Adrenal gland (tissue), 9 donors: ENCODE measurements at regions not wholly inside any gene's neighbourhood (a gene's known extent, or its start where the extent isn't known, plus 50 kb on each side); places are given as distances from the start of the nearest gene placed in this dataset.
"Not testable (repeated sequence)": the region's sequence is repeated elsewhere in the genome, so short reads cannot be mapped to it uniquely, and the experiment has no call there.

Experiments
- DNase-seq, 7 donors: peaks; one replicate each; pipeline ENCODE4 v3.0.0-alpha.2; 2019 to 2020
- H3K27ac ChIP-seq, 5 donors: fragments of 200-600 bp; sonication (generic) in 4 of 5; 1 replicate in 3 of 5; 2 replicates in 2 of 5; pipeline versions ENCODE4 v1.5.1 to v1.8.0; 2016 to 2020; ENCODE audit warnings: mild to moderate bottlenecking in 1 of 5
- H3K27me3 ChIP-seq: fragments of 200-600 bp; 2 replicates; pipeline ENCODE4 v1.8.0; 2021
- H3K36me3 ChIP-seq, 2 donors: fragments of 200-600 bp; replicated peaks in 1 of 2; 1 replicate in 1 of 2; 2 replicates in 1 of 2; pipeline versions ENCODE4 v1.5.1 to v1.8.0; 2018 to 2022
- H3K4me1 ChIP-seq, 2 donors: fragments of 200-600 bp; replicated peaks in 1 of 2; 1 replicate in 1 of 2; 2 replicates in 1 of 2; pipeline versions ENCODE4 v1.5.1 to v1.8.0; 2018 to 2021
- H3K4me3 ChIP-seq, 4 donors: fragments of 200-600 bp; sonication (generic) in 3 of 4; one replicate each; pipeline ENCODE4 v1.5.1; 2016 to 2018
- H3K9me3 ChIP-seq, 3 donors: fragments of 200-600 bp; sonication (generic) in 1 of 3; replicated peaks in 1 of 3; 1 replicate in 2 of 3; 2 replicates in 1 of 3; pipeline versions ENCODE4 v1.5.1 to v1.8.0; 2016 to 2021
- CTCF ChIP-seq, 6 experiments: fragments of 450-650 bp in 4 of 6; fragments of 200-600 bp in 2 of 6; sonication (generic) in 1 of 6; IDR thresholded peaks; 1 replicate in 5 of 6; 2 replicates in 1 of 6; pipeline versions ENCODE4 v1.5.1 to v1.8.0; 2016 to 2021; ENCODE audit warnings: antibody characterized with exemption in 6 of 6, mild to moderate bottlenecking in 2 of 6, moderate library complexity in 1 of 6
- POLR2A ChIP-seq, 2 donors: fragments of 450-650 bp; IDR thresholded peaks; one replicate each; pipeline ENCODE4 v1.6.1; 2017; ENCODE audit warnings: antibody characterized with exemption in 2 of 2, mild to moderate bottlenecking in 2 of 2, moderate library complexity in 1 of 2
- WGBS, 4 donors: extraction: QIAGEN DNeasy Blood & Tissue Kit in 2 of 4; methylation state at CpG; one replicate each; pipeline versions ENCODE4 v1.1.5 to v1.1.7; 2013 to 2017; 5-methylcytosine and 5-hydroxymethylcytosine counted together
- intact Hi-C, 2 donors: fragments of 100-400 bp; cut with DNase I; formaldehyde crosslinking; loops; one replicate each; pipeline versions ENCODE4 v1.14.1 to v1.15.0; 2022 to 2023
- donor health status: healthy with polysubstance abuse.
- donor health status: Bipolar disorder and iron deficiency.
- donor health status: DM: yes; HTN: yes; CAD: no.
- donor health status: DM: no; HTN: no; CAD: no.
- donor health status: DM: no; HTN: no; CAD: no.

- H3K4me3 ChIP-seq, result no peak overlapping the region
- no peak for TF ChIP-seq CTCF (IDR thresholded peaks at IDR 0.05)
- H3K4me1 ChIP-seq, result no peaks in the 10 kb centered on the region
- H3K36me3 ChIP-seq, result no peaks in the 10 kb centered on the region
- 22 to 50% (median 40%) methylated on average over 3 of the region's 3 CpGs for WGBS, 4 donors
- no peak for DNase-seq
- peaks cover 4% of the 10 kb centered on the region for H3K27me3 ChIP-seq
- H3K27ac ChIP-seq, result no peak overlapping the region
- no peaks in the 10 kb centered on the region for H3K9me3 ChIP-seq
- intact Hi-C loops, result no loop called here
These were observed 558.3 kb upstream of the GRIA3 start for GRCh38 chrX:122625821-122626220.

GRCh38 chrX:122626871-122627270 lies 557.2 kb upstream of the GRIA3 start:
- Histone ChIP-seq H3K27me3 (peaks cover 4% of the 10 kb centered on the region), H3K4me1 (no peaks in the 10 kb centered on the region), H3K4me3 (no peak overlapping the region), H3K36me3 (no peaks in the 10 kb centered on the region), H3K27ac (no peak overlapping the region), H3K9me3 (no peaks in the 10 kb centered on the region)
- 37 to 62% (median 41%) methylated on average over 1 of the region's 1 CpG for WGBS, 4 donors
- intact Hi-C loops, result no loop called here
- DNase-seq, result no peak
- TF ChIP-seq CTCF (IDR thresholded peaks at IDR 0.05) (no peak), POLR2A (IDR thresholded peaks at IDR 0.05) (no peak)

- TF ChIP-seq CTCF (IDR thresholded peaks at IDR 0.05), result no peak
- no peak for TF ChIP-seq POLR2A (IDR thresholded peaks at IDR 0.05)
- WGBS, 4 donors, result 56 to 72% (median 62%) methylated on average over 2 of the region's 2 CpGs
These were observed 542.9 kb upstream of the GRIA3 start for GRCh38 chrX:122641136-122641535.

GRCh38 chrX:122641826-122642225 lies 542.3 kb upstream of the GRIA3 start:
- no peaks in the 10 kb centered on the region for H3K27me3 ChIP-seq
- intact Hi-C loops, result no loop called here
- TF ChIP-seq CTCF (IDR thresholded peaks at IDR 0.05) (no peak), POLR2A (IDR thresholded peaks at IDR 0.05) (no peak)
- no peak overlapping the region for H3K27ac ChIP-seq
- 65 to 72% (median 66%) methylated on average over 4 of the region's 4 CpGs for WGBS, 4 donors
- no peak overlapping the region for H3K4me3 ChIP-seq
- no peak for DNase-seq
- no peaks in the 10 kb centered on the region for H3K4me1 ChIP-seq
- no peaks in the 10 kb centered on the region for H3K36me3 ChIP-seq
- no peaks in the 10 kb centered on the region for H3K9me3 ChIP-seq

More at GRCh38 chrX:122641136-122641535, 542.9 kb upstream of the GRIA3 start:
- no peak for DNase-seq
- H3K4me3 ChIP-seq, result no peak overlapping the region
- no peaks in the 10 kb centered on the region for H3K27me3 ChIP-seq
- H3K36me3 ChIP-seq, result no peaks in the 10 kb centered on the region
- H3K4me1 ChIP-seq, result no peaks in the 10 kb centered on the region
- H3K9me3 ChIP-seq, result no peaks in the 10 kb centered on the region
- H3K27ac ChIP-seq, result no peak overlapping the region
- intact Hi-C loops, result no loop called here

- H3K36me3 ChIP-seq, intact Hi-C loops, H3K4me3 ChIP-seq, H3K9me3 ChIP-seq, H3K27ac ChIP-seq, DNase-seq, H3K27me3 ChIP-seq, H3K4me1 ChIP-seq: not testable (repeated sequence)
- 75 to 90% (median 86%) methylated on average over 10 to 16 of the region's 16 CpGs for WGBS, 4 donors
These were observed 528.8 kb upstream of the GRIA3 start for GRCh38 chrX:122655256-122655655.
